ENCODE measurements at regions not wholly inside any gene's neighbourhood (a gene's known extent, or its start where the extent isn't known, plus 50 kb on each side); places are given as distances from the start of the nearest gene placed in this dataset.

DNA sequence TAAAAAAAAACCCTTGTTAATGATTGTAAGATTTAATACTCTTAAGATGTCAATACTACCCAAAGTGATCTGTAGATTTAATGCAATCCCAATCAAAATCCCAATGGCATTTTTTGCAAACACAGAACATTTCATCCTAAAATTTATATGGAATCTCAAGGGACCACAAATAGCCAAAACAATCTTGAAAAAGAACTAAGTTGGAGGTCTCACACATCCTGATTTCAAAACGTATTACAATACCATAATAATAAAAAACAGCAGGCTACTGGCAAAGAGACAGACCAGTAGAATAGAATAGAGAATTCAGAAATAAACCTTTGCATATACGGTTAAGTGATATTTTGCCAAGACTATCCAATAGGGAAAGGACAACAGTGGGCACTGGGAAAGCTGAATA is 331.9 kb upstream of the JARID2 start:
- TF ChIP-seq ZNF530 (tag by site-specific recombination; IDR thresholded peaks at IDR 0.05; ENCODE audit: low read depth) (no peak), PBX3 (CRISPR knock-in tag; IDR thresholded peaks at IDR 0.05) (no peak), ZNF140 (tag by site-specific recombination; IDR thresholded peaks at IDR 0.05) (no peak), ZNF549 (tag by site-specific recombination; IDR thresholded peaks at IDR 0.05) (no peak), YY1 (tag by site-specific recombination; IDR thresholded peaks at IDR 0.05) (no peak), ZFP41 (tag by site-specific recombination; IDR thresholded peaks at IDR 0.05; ENCODE audit: borderline replicate concordance) (no peak), ZBTB7A (tag by site-specific recombination; IDR thresholded peaks at IDR 0.05; ENCODE audit: low read depth) (no peak)
